SK-N-SH treated with all-trans-retinoic acid at 6 μM for 48 hours (cell line): ENCODE measurements at regions not wholly inside any gene's neighbourhood (a gene's known extent, or its start where the extent isn't known, plus 50 kb on each side); places are given as distances from the start of the nearest gene placed in this dataset.

Source experiments
- ATAC-seq: fragments of 200-7000 bp; cut with Tn5 transposase; 3 replicates; pipeline ENCODE4 v1.9.1; 2020; ENCODE audit warnings: mild to moderate bottlenecking, moderate library complexity
- ARNTL ChIP-seq: fragments of 450-650 bp; formaldehyde crosslinking; IDR thresholded peaks from 2 replicates; pipeline ENCODE4 v1.5.0; 2020; ENCODE audit warnings: low read depth, mild to moderate bottlenecking, moderate library complexity, borderline replicate concordance
- BACH2 ChIP-seq: fragments of 250-450 bp; sonication (Bioruptor Pico); IDR thresholded peaks from 2 replicates; pipeline ENCODE4 v1.9.0; 2021; ENCODE audit warnings: mild to moderate bottlenecking, borderline replicate concordance
- CREB5 ChIP-seq: fragments of 250-450 bp; sonication (Bioruptor Pico); IDR thresholded peaks from 2 replicates; pipeline ENCODE4 v1.5.1; 2020; ENCODE audit warnings: low read depth, mild to moderate bottlenecking, moderate library complexity
- CSDC2 ChIP-seq: fragments of 250-450 bp; sonication (Bioruptor Pico); IDR thresholded peaks from 2 replicates; pipeline ENCODE4 v1.5.0; 2020; ENCODE audit warnings: mild to moderate bottlenecking, moderate library complexity
- ESRRG ChIP-seq: fragments of 250-450 bp; sonication (Bioruptor Pico); IDR thresholded peaks from 2 replicates; pipeline ENCODE4 v1.6.1; 2021; ENCODE audit warnings: mild to moderate bottlenecking
- GLIS3 ChIP-seq: fragments of 250-450 bp; sonication (Bioruptor Pico); IDR thresholded peaks from 2 replicates; pipeline ENCODE4 v1.5.0; 2020; ENCODE audit warnings: mild to moderate bottlenecking, moderate library complexity
- ISL1 ChIP-seq: fragments of 250-450 bp; sonication (Bioruptor Pico); IDR thresholded peaks from 2 replicates; pipeline ENCODE4 v2.1.2; 2022; ENCODE audit warnings: mild to moderate bottlenecking, moderate library complexity
- PATZ1 ChIP-seq: fragments of 250-450 bp; sonication (Bioruptor Pico); IDR thresholded peaks from 2 replicates; pipeline ENCODE4 v1.8.0; 2020; ENCODE audit warnings: mild to moderate bottlenecking, moderate library complexity, borderline replicate concordance
- PPARA ChIP-seq: fragments of 250-450 bp; sonication (Bioruptor Pico); IDR thresholded peaks from 2 replicates; pipeline ENCODE4 v1.5.0; 2020; ENCODE audit warnings: mild to moderate bottlenecking, borderline replicate concordance
- RARB ChIP-seq: fragments of 250-450 bp; sonication (Bioruptor Pico); IDR thresholded peaks from 2 replicates; pipeline ENCODE4 v1.8.0; 2021; ENCODE audit warnings: mild to moderate bottlenecking, moderate library complexity
- SNAI2 ChIP-seq: fragments of 250-450 bp; sonication (Bioruptor Pico); IDR thresholded peaks from 2 replicates; pipeline ENCODE4 v1.5.0; 2020; ENCODE audit warnings: mild to moderate bottlenecking, moderate library complexity
- TCF4 ChIP-seq: fragments of 250-450 bp; sonication (Bioruptor Pico); IDR thresholded peaks from 2 replicates; pipeline ENCODE4 v1.8.0; 2021; ENCODE audit warnings: mild to moderate bottlenecking, moderate library complexity, borderline replicate concordance
- TOX ChIP-seq: fragments of 250-450 bp; sonication (Bioruptor Pico); IDR thresholded peaks from 2 replicates; pipeline ENCODE4 v1.8.0; 2021; ENCODE audit warnings: mild to moderate bottlenecking, moderate library complexity, borderline replicate concordance
- TSHZ2 ChIP-seq: fragments of 250-450 bp; sonication (Bioruptor Pico); IDR thresholded peaks from 2 replicates; pipeline ENCODE4 v1.5.0; 2020; ENCODE audit warnings: mild to moderate bottlenecking, moderate library complexity
- ZC3H10 ChIP-seq: fragments of 250-450 bp; sonication (Bioruptor Pico); IDR thresholded peaks from 2 replicates; pipeline ENCODE4 v1.5.1; 2021; ENCODE audit warnings: mild to moderate bottlenecking, moderate library complexity
- ZFP3 ChIP-seq: fragments of 250-450 bp; sonication (Bioruptor Pico); IDR thresholded peaks from 2 replicates; pipeline ENCODE4 v1.5.0; 2020; ENCODE audit warnings: mild to moderate bottlenecking, moderate library complexity
- ZFP30 ChIP-seq: fragments of 450-650 bp; formaldehyde crosslinking; IDR thresholded peaks from 2 replicates; pipeline ENCODE4 v1.5.0; 2022; ENCODE audit warnings: mild to moderate bottlenecking, moderate library complexity
- ZNF70 ChIP-seq: fragments of 450-650 bp; formaldehyde crosslinking; IDR thresholded peaks from 2 replicates; pipeline ENCODE4 v1.5.0; 2020; ENCODE audit warnings: mild to moderate bottlenecking, moderate library complexity
- ZNF8 ChIP-seq: fragments of 450-650 bp; formaldehyde crosslinking; IDR thresholded peaks from 2 replicates; pipeline ENCODE4 v1.5.0; 2020; ENCODE audit warnings: mild to moderate bottlenecking, moderate library complexity
- TF ChIP-seq, protein P1 (sequence below): fragments of 250-450 bp; sonication (Bioruptor Pico); IDR thresholded peaks from 2 replicates; pipeline ENCODE4 v1.5.1; 2021; ENCODE audit warnings: mild to moderate bottlenecking, moderate library complexity

GRCh38 chr1:229860926-229861325 lies 206.1 kb upstream of the GALNT2 start (continued):
- TF ChIP-seq GLIS3, result no peak
- no peak for TF ChIP-seq CSDC2 (CRISPR knock-in tag)
- TF ChIP-seq PATZ1, result no peak
- no peak for TF ChIP-seq ZFP30
- no peak for TF ChIP-seq ZNF70 (CRISPR knock-in tag)
- no peak for TF ChIP-seq TOX (CRISPR knock-in tag)
- no peak for TF ChIP-seq ARNTL

GRCh38 chr1:229862017-229862774 lies 204.8 kb upstream of the GALNT2 start:
- TF ChIP-seq ARNTL, result no peak
- no peak for TF ChIP-seq TCF4
- no peak for TF ChIP-seq TOX (CRISPR knock-in tag)
- TF ChIP-seq, protein P1, sequence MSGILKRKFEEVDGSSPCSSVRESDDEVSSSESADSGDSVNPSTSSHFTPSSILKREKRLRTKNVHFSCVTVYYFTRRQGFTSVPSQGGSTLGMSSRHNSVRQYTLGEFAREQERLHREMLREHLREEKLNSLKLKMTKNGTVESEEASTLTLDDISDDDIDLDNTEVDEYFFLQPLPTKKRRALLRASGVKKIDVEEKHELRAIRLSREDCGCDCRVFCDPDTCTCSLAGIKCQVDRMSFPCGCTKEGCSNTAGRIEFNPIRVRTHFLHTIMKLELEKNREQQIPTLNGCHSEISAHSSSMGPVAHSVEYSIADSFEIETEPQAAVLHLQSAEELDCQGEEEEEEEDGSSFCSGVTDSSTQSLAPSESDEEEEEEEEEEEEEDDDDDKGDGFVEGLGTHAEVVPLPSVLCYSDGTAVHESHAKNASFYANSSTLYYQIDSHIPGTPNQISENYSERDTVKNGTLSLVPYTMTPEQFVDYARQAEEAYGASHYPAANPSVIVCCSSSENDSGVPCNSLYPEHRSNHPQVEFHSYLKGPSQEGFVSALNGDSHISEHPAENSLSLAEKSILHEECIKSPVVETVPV, result no peak
- no peak for TF ChIP-seq PPARA (CRISPR knock-in tag)
- TF ChIP-seq SNAI2 (CRISPR knock-in tag), result no peak
- TF ChIP-seq PATZ1, result no peak
- TF ChIP-seq ISL1 (CRISPR knock-in tag), result no peak
- TF ChIP-seq TSHZ2, result no peak
- TF ChIP-seq ZFP3 (CRISPR knock-in tag), result no peak
- TF ChIP-seq ZNF8 (CRISPR knock-in tag), result no peak
- no peak for TF ChIP-seq ZFP30
- TF ChIP-seq ESRRG, result no peak
- TF ChIP-seq BACH2, result no peak
- no peak for TF ChIP-seq ZNF70 (CRISPR knock-in tag)
- TF ChIP-seq RARB (CRISPR knock-in tag), result no peak
- no peak for TF ChIP-seq ZC3H10 (CRISPR knock-in tag)
- TF ChIP-seq CSDC2 (CRISPR knock-in tag), result no peak
- TF ChIP-seq CREB5 (CRISPR knock-in tag), result no peak
- ATAC-seq, result no peak

- no peak for TF ChIP-seq ZNF8 (CRISPR knock-in tag)
- TF ChIP-seq, protein P1, result no peak
- no peak for TF ChIP-seq BACH2
- TF ChIP-seq CSDC2 (CRISPR knock-in tag), result no peak
- TF ChIP-seq ZFP30, result no peak
- TF ChIP-seq TOX (CRISPR knock-in tag), result no peak
- no peak for TF ChIP-seq GLIS3
- no peak for TF ChIP-seq ARNTL
- no peak for TF ChIP-seq RARB (CRISPR knock-in tag)
- no peak for TF ChIP-seq SNAI2 (CRISPR knock-in tag)
- no peak for TF ChIP-seq ZC3H10 (CRISPR knock-in tag)
- TF ChIP-seq, all 23 proteins: peak for 0
- ATAC-seq, result no peak
Measured at GRCh38 chr1:229863651-229864545, 203.1 kb upstream of the GALNT2 start.
